Mesendoderm (in vitro differentiated cells): ENCODE measurements at regions not wholly inside any gene's neighbourhood (a gene's known extent, or its start where the extent isn't known, plus 50 kb on each side); places are given as distances from the start of the nearest gene placed in this dataset.

Experiments used
- DNase-seq: peaks from one replicate; pipeline ENCODE4 v3.0.0; 2013
- H2AK5ac ChIP-seq: 2 replicates; pipeline ENCODE4 v1.6.1; 2013; ENCODE audit warnings: low read length, inconsistent platforms
- H2BK120ac ChIP-seq: 2 replicates; pipeline ENCODE4 v1.6.1; 2013; ENCODE audit warnings: low read depth, mild to moderate bottlenecking, low read length, moderate library complexity, mixed read lengths
- H2BK15ac ChIP-seq: replicated peaks from 2 replicates; pipeline ENCODE4 v1.6.1; 2013; ENCODE audit warnings: low read depth, mild to moderate bottlenecking, moderate library complexity
- H2BK5ac ChIP-seq: 2 replicates; pipeline ENCODE4 v1.6.1; 2013; ENCODE audit warnings: low read length, inconsistent platforms
- H3K18ac ChIP-seq: 2 replicates; pipeline ENCODE4 v1.6.1; 2013; ENCODE audit warnings: mild to moderate bottlenecking, low read length, mixed read lengths
- H3K23ac ChIP-seq: one replicate; pipeline ENCODE4 v1.6.1; 2013; ENCODE audit warnings: low read length
- H3K27ac ChIP-seq: 2 replicates; pipeline ENCODE4 v1.5.1; 2013; ENCODE audit warnings: low read depth, mild to moderate bottlenecking, inconsistent platforms, low read length, moderate library complexity
- H3K27me3 ChIP-seq: 2 replicates; pipeline ENCODE4 v1.6.1; 2013; ENCODE audit warnings: low read length, control low read depth, mild to moderate bottlenecking, inconsistent platforms; ENCODE audit not compliant: insufficient read depth, poor library complexity
- H3K36me3 ChIP-seq: 2 replicates; pipeline ENCODE4 v1.6.1; 2013; ENCODE audit warnings: low read length, inconsistent platforms; ENCODE audit not compliant: control insufficient read depth, insufficient read depth
- H3K4ac ChIP-seq: one replicate; pipeline ENCODE4 v1.6.1; 2013; ENCODE audit warnings: low read depth, mild to moderate bottlenecking, low read length, moderate library complexity
- H3K4me1 ChIP-seq: 2 replicates; pipeline ENCODE4 v1.6.1; 2013; ENCODE audit warnings: low read depth, low read length, inconsistent platforms; ENCODE audit not compliant: control insufficient read depth
- H3K4me2 ChIP-seq: 2 replicates; pipeline ENCODE4 v1.6.1; 2013; ENCODE audit warnings: low read length
- H3K4me3 ChIP-seq: 2 replicates; pipeline ENCODE4 v1.5.1; 2013; ENCODE audit warnings: mild to moderate bottlenecking, low read length
- H3K56ac ChIP-seq: one replicate; pipeline ENCODE4 v1.6.1; 2013; ENCODE audit warnings: low read length
- H3K79me1 ChIP-seq: 2 replicates; pipeline ENCODE4 v1.6.1; 2013; ENCODE audit warnings: low read length, inconsistent platforms
- H3K79me2 ChIP-seq: 2 replicates; pipeline ENCODE4 v1.6.1; 2013; ENCODE audit warnings: mild to moderate bottlenecking, low read length; ENCODE audit not compliant: control insufficient read depth, insufficient read depth
- H3K9ac ChIP-seq: 2 replicates; pipeline ENCODE4 v1.6.1; 2013; ENCODE audit warnings: low read length, inconsistent platforms
- H4K5ac ChIP-seq: one replicate; pipeline ENCODE4 v1.6.1; 2013; ENCODE audit warnings: low read length
- H4K8ac ChIP-seq: one replicate; pipeline ENCODE4 v1.6.1; 2013; ENCODE audit warnings: low read depth, mild to moderate bottlenecking, control low read depth, low read length, moderate library complexity
- WGBS: extraction: QIAGEN DNeasy Blood & Tissue Kit; methylation state at CpG from one replicate; pipeline ENCODE4 v1.1.7; 2013; ENCODE audit warnings: low lambda C conversion rate, missing lambda C conversion rate; ENCODE audit not compliant: insufficient coverage; ENCODE audit errors: extremely low coverage; 5-methylcytosine and 5-hydroxymethylcytosine counted together

- Histone ChIP-seq H3K4ac (no peak overlapping the region), H3K27ac (no peak overlapping the region)
These were observed 59.0 kb upstream of the RAB18 start for GRCh38 chr10:27445070-27445469.

GRCh38 chr10:27440478-27440877, 63.6 kb upstream of the RAB18 start:
- Histone ChIP-seq H3K79me2 (no peaks in the 10 kb centered on the region), H3K23ac (no peak overlapping the region), H3K4me2 (no peak overlapping the region), H3K27me3 (no peaks in the 10 kb centered on the region), H3K4me3 (no peak overlapping the region), H2BK5ac (no peak overlapping the region), H2AK5ac (no peak overlapping the region), H3K79me1 (no peaks in the 10 kb centered on the region), H3K36me3 (no peaks in the 10 kb centered on the region), H3K56ac (no peak overlapping the region), H3K9ac (no peak overlapping the region), H4K5ac (no peak overlapping the region), H2BK15ac (no peak overlapping the region), H3K4me1 (no peaks in the 10 kb centered on the region), H4K8ac (no peak overlapping the region), H3K4ac (no peak overlapping the region), H3K18ac (no peak overlapping the region), H2BK120ac (no peak overlapping the region), H3K27ac (no peak overlapping the region)
- no peak for DNase-seq
- no CpG with 5 or more reads among the region's 2 CpGs for WGBS

More at GRCh38 chr10:27445070-27445469, 59.0 kb upstream of the RAB18 start:
- Histone ChIP-seq H3K27me3 (no peaks in the 10 kb centered on the region), H2AK5ac (no peak overlapping the region), H3K79me1 (no peaks in the 10 kb centered on the region), H3K4me1 (no peaks in the 10 kb centered on the region), H4K5ac (no peak overlapping the region), H3K36me3 (no peaks in the 10 kb centered on the region), H3K4me3 (no peak overlapping the region), H3K56ac (no peak overlapping the region), H2BK120ac (no peak overlapping the region), H3K4me2 (no peak overlapping the region), H3K23ac (no peak overlapping the region), H3K18ac (no peak overlapping the region), H3K79me2 (no peaks in the 10 kb centered on the region), H2BK15ac (no peak overlapping the region), H2BK5ac (no peak overlapping the region), H3K9ac (no peak overlapping the region), H4K8ac (no peak overlapping the region)
- DNase-seq, result no peak
- WGBS, result no CpG with 5 or more reads among the region's 5 CpGs

GRCh38 chr10:27440021-27440420, 64.1 kb upstream of the RAB18 start:
- no peaks in the 10 kb centered on the region for H3K4me1 ChIP-seq
- no peak overlapping the region for H3K23ac ChIP-seq
- no peak overlapping the region for H3K4ac ChIP-seq
- no peak overlapping the region for H3K4me3 ChIP-seq
- no peak overlapping the region for H2BK15ac ChIP-seq
- H3K27ac ChIP-seq, result no peak overlapping the region
- no peak overlapping the region for H2AK5ac ChIP-seq
- no peak overlapping the region for H3K9ac ChIP-seq
- no peak overlapping the region for H3K4me2 ChIP-seq
- no peaks in the 10 kb centered on the region for H3K36me3 ChIP-seq
- no peak overlapping the region for H4K5ac ChIP-seq
- H3K79me1 ChIP-seq, result no peaks in the 10 kb centered on the region
- no peak overlapping the region for H3K56ac ChIP-seq
- DNase-seq, result no peak
- no peaks in the 10 kb centered on the region for H3K27me3 ChIP-seq
- H2BK5ac ChIP-seq, result no peak overlapping the region
- no peak overlapping the region for H3K18ac ChIP-seq
- no peak overlapping the region for H4K8ac ChIP-seq
- no peaks in the 10 kb centered on the region for H3K79me2 ChIP-seq
- no peak overlapping the region for H2BK120ac ChIP-seq

GRCh38 chr10:27439101-27439500, 65.0 kb upstream of the RAB18 start:
- Histone ChIP-seq H4K5ac (no peak overlapping the region), H2AK5ac (no peak overlapping the region), H3K4me2 (no peak overlapping the region), H2BK120ac (no peak overlapping the region), H2BK15ac (no peak overlapping the region), H3K4me3 (no peak overlapping the region), H3K36me3 (no peaks in the 10 kb centered on the region), H2BK5ac (no peak overlapping the region), H3K9ac (no peak overlapping the region), H3K27me3 (no peaks in the 10 kb centered on the region), H3K27ac (no peak overlapping the region), H4K8ac (no peak overlapping the region), H3K18ac (no peak overlapping the region), H3K79me2 (no peaks in the 10 kb centered on the region), H3K4ac (no peak overlapping the region), H3K4me1 (no peaks in the 10 kb centered on the region), H3K79me1 (no peaks in the 10 kb centered on the region), H3K23ac (no peak overlapping the region), H3K56ac (no peak overlapping the region)
- no peak for DNase-seq
- WGBS, result no CpG with 5 or more reads among the region's 1 CpG

- H3K23ac ChIP-seq, result no peak overlapping the region
- no peak overlapping the region for H2BK5ac ChIP-seq
- no peaks in the 10 kb centered on the region for H3K27me3 ChIP-seq
- H3K9ac ChIP-seq, result no peak overlapping the region
- no peaks in the 10 kb centered on the region for H3K4me1 ChIP-seq
- no peak overlapping the region for H2BK120ac ChIP-seq
- H3K4me2 ChIP-seq, result no peak overlapping the region
- H3K79me1 ChIP-seq, result no peaks in the 10 kb centered on the region
- H3K79me2 ChIP-seq, result no peaks in the 10 kb centered on the region
- no peak overlapping the region for H3K4ac ChIP-seq
- no peak overlapping the region for H3K56ac ChIP-seq
- H3K36me3 ChIP-seq, result no peaks in the 10 kb centered on the region
- H3K18ac ChIP-seq, result no peak overlapping the region
- H4K5ac ChIP-seq, result no peak overlapping the region
- H2AK5ac ChIP-seq, result no peak overlapping the region
- H3K4me3 ChIP-seq, result no peak overlapping the region
- H3K27ac ChIP-seq, result no peak overlapping the region
- no peak overlapping the region for H4K8ac ChIP-seq
- DNase-seq, result no peak
- H2BK15ac ChIP-seq, result no peak overlapping the region
These were observed 66.3 kb upstream of the RAB18 start for GRCh38 chr10:27437775-27438174.

- no peak overlapping the region for H3K27ac ChIP-seq
- no peak overlapping the region for H3K18ac ChIP-seq
- no peak overlapping the region for H3K4ac ChIP-seq
- H2BK5ac ChIP-seq, result no peak overlapping the region
- no peak overlapping the region for H3K9ac ChIP-seq
- H3K56ac ChIP-seq, result no peak overlapping the region
- DNase-seq, result no peak
- no peak overlapping the region for H4K8ac ChIP-seq
- no peak overlapping the region for H3K23ac ChIP-seq
- H3K79me1 ChIP-seq, result no peaks in the 10 kb centered on the region
- no peak overlapping the region for H2AK5ac ChIP-seq
- no peaks in the 10 kb centered on the region for H3K27me3 ChIP-seq
- H4K5ac ChIP-seq, result no peak overlapping the region
- no CpG with 5 or more reads among the region's 8 CpGs for WGBS
- no peaks in the 10 kb centered on the region for H3K79me2 ChIP-seq
- H3K36me3 ChIP-seq, result no peaks in the 10 kb centered on the region
- H2BK120ac ChIP-seq, result no peak overlapping the region
- H2BK15ac ChIP-seq, result no peak overlapping the region
- H3K4me2 ChIP-seq, result no peak overlapping the region
- no peak overlapping the region for H3K4me3 ChIP-seq
- no peaks in the 10 kb centered on the region for H3K4me1 ChIP-seq
These were observed 67.4 kb upstream of the RAB18 start for GRCh38 chr10:27436710-27437109.
